GM18520 (cell line): ENCODE measurements at regions not wholly inside any gene's neighbourhood (a gene's known extent, or its start where the extent isn't known, plus 50 kb on each side); places are given as distances from the start of the nearest gene placed in this dataset.

Experiments used
- ATAC-seq: cut with Tn5 transposase; IDR thresholded peaks from one replicate; pipeline ENCODE4 v1.9.1; 2021; ENCODE audit not compliant: unreplicated experiment

GRCh38 chr3:152095472-152095871 lies 173.3 kb upstream of the MBNL1 start:
- no peak for ATAC-seq

- ATAC-seq: no peak
These were observed 172.3 kb upstream of the MBNL1 start for GRCh38 chr3:152096280-152096906.

GRCh38 chr3:152097120-152097519 lies 171.6 kb upstream of the MBNL1 start:
- ATAC-seq: no peak

- ATAC-seq: no peak
These were observed 171.0 kb upstream of the MBNL1 start for GRCh38 chr3:152097770-152098169.

- ATAC-seq: peak; percentile 99
These were observed 168.1 kb upstream of the MBNL1 start for GRCh38 chr3:152100491-152101132.

GRCh38 chr3:152102410-152102809 lies 166.3 kb upstream of the MBNL1 start:
- ATAC-seq: no peak

GRCh38 chr3:152103257-152103656 lies 165.5 kb upstream of the MBNL1 start:
- ATAC-seq: no peak

- ATAC-seq: no peak
These were observed 163.8 kb upstream of the MBNL1 start for GRCh38 chr3:152104847-152105415.

GRCh38 chr3:152105446-152105845 lies 163.3 kb upstream of the MBNL1 start:
- no peak for ATAC-seq

- ATAC-seq: no peak
These were observed 159.7 kb upstream of the MBNL1 start for GRCh38 chr3:152109038-152109437.

- no peak for ATAC-seq
These were observed 155.3 kb upstream of the MBNL1 start for GRCh38 chr3:152113413-152113812.

- ATAC-seq: no peak
These were observed 154.6 kb upstream of the MBNL1 start for GRCh38 chr3:152113992-152114651.

GRCh38 chr3:152120601-152121269 lies 148.0 kb upstream of the MBNL1 start:
- ATAC-seq: no peak

- no peak for ATAC-seq
These were observed 147.5 kb upstream of the MBNL1 start for GRCh38 chr3:152121270-152121636.

- no peak for ATAC-seq
These were observed 145.9 kb upstream of the MBNL1 start for GRCh38 chr3:152122851-152123250.

- no peak for ATAC-seq
These were observed 145.3 kb upstream of the MBNL1 start for GRCh38 chr3:152123457-152123856.

GRCh38 chr3:152126260-152126659 lies 142.5 kb upstream of the MBNL1 start:
- no peak for ATAC-seq

- peak; percentile 99 for ATAC-seq
These were observed 141.7 kb upstream of the MBNL1 start for GRCh38 chr3:152127058-152127457.

GRCh38 chr3:152128356-152128755 lies 140.4 kb upstream of the MBNL1 start:
- no peak for ATAC-seq

GRCh38 chr3:152139651-152140050 lies 129.1 kb upstream of the MBNL1 start:
- ATAC-seq: no peak

- ATAC-seq: no peak
These were observed 122.3 kb upstream of the MBNL1 start for GRCh38 chr3:152146461-152146860.

GRCh38 chr3:152147748-152148147 lies 121.0 kb upstream of the MBNL1 start:
- ATAC-seq: no peak
